ENCODE measurements at regions not wholly inside any gene's neighbourhood (a gene's known extent, or its start where the extent isn't known, plus 50 kb on each side); places are given as distances from the start of the nearest gene placed in this dataset.

DNA sequence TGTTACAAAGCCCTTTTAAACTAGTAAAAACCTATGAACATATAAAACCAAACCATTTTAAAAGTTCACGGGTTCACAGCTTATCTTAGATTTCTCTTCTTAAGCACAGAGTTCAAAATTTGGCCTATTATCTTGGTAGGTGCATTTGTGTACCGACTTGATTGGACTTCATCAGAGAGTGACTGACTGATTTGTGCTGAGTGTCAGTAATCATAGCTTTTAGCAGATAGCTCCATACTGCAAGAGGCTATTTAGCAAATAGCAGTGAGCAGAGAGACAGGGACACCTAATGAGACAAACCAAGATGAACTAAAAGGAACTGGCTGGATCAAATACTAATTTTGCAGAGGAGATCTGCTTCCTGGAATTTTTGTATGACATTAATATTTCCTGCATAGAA is 274.5 kb downstream of the PRR16 start:
- no peak for TF ChIP-seq REST (IDR thresholded peaks at IDR 0.05)
- TF ChIP-seq, protein P1, sequence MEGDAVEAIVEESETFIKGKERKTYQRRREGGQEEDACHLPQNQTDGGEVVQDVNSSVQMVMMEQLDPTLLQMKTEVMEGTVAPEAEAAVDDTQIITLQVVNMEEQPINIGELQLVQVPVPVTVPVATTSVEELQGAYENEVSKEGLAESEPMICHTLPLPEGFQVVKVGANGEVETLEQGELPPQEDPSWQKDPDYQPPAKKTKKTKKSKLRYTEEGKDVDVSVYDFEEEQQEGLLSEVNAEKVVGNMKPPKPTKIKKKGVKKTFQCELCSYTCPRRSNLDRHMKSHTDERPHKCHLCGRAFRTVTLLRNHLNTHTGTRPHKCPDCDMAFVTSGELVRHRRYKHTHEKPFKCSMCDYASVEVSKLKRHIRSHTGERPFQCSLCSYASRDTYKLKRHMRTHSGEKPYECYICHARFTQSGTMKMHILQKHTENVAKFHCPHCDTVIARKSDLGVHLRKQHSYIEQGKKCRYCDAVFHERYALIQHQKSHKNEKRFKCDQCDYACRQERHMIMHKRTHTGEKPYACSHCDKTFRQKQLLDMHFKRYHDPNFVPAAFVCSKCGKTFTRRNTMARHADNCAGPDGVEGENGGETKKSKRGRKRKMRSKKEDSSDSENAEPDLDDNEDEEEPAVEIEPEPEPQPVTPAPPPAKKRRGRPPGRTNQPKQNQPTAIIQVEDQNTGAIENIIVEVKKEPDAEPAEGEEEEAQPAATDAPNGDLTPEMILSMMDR (IDR thresholded peaks at IDR 0.05) = no peak
- no peak for TF ChIP-seq CBX8 (IDR thresholded peaks at IDR 0.05)
- TF ChIP-seq, protein P2, sequence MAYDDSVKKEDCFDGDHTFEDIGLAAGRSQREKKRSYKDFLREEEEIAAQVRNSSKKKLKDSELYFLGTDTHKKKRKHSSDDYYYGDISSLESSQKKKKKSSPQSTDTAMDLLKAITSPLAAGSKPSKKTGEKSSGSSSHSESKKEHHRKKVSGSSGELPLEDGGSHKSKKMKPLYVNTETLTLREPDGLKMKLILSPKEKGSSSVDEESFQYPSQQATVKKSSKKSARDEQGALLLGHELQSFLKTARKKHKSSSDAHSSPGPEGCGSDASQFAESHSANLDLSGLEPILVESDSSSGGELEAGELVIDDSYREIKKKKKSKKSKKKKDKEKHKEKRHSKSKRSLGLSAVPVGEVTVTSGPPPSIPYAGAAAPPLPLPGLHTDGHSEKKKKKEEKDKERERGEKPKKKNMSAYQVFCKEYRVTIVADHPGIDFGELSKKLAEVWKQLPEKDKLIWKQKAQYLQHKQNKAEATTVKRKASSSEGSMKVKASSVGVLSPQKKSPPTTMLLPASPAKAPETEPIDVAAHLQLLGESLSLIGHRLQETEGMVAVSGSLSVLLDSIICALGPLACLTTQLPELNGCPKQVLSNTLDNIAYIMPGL (CRISPR knock-in tag; IDR thresholded peaks at IDR 0.05; ENCODE audit: borderline replicate concordance) = no peak
- no peak for TF ChIP-seq MAX (IDR thresholded peaks at IDR 0.05)
- no peak for TF ChIP-seq CEBPB (IDR thresholded peaks at IDR 0.05)
- no peak for TF ChIP-seq CBX2 (IDR thresholded peaks at IDR 0.05; ENCODE audit: borderline replicate concordance, low read depth)
- TF ChIP-seq PBX3 (IDR thresholded peaks at IDR 0.05) = no peak
- no peak for TF ChIP-seq JUN (IDR thresholded peaks at IDR 0.05)
- TF ChIP-seq NFE2L2 (conservative IDR thresholded peaks at IDR 0.05; ENCODE audit: low read length) = no peak
